NCI-H774 (cell line): ENCODE measurements at regions not wholly inside any gene's neighbourhood (a gene's known extent, or its start where the extent isn't known, plus 50 kb on each side); places are given as distances from the start of the nearest gene placed in this dataset.
"Not testable (repeated sequence)": the region's sequence is repeated elsewhere in the genome, so short reads cannot be mapped to it uniquely, and the experiment has no call there.

Experiments
- DNase-seq: peaks from one replicate; lab custom pipeline; 2025; lab: John Stamatoyannopoulos, UW

DNA sequence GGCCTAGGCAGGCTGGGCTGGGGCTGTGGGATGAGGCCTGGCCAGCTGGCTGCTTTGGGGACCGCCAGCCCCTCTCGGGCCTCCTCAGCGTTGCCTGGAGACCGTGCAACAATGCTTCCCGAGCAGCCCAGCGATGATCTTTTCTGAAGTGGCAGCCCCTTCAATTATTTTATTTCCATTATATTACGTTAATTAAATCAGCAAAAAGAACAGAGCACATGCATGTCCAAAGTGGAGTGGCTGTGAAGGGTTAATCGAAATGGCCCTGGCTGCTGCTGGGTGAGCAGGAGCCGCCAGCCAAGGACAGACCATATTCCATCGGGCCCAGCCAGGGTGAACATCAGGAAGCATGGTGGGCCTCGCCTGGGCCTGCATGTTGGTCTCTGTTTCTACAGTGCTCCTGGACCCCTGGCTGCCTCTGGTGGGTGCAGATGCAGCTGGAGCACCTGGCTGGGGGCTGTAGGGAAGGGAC is 245.5 kb downstream of the MYCN start:
- no peak for DNase-seq

GRCh38 chr2:16184945-16185660 is 244.8 kb downstream of the MYCN start:
- no peak for DNase-seq

DNA sequence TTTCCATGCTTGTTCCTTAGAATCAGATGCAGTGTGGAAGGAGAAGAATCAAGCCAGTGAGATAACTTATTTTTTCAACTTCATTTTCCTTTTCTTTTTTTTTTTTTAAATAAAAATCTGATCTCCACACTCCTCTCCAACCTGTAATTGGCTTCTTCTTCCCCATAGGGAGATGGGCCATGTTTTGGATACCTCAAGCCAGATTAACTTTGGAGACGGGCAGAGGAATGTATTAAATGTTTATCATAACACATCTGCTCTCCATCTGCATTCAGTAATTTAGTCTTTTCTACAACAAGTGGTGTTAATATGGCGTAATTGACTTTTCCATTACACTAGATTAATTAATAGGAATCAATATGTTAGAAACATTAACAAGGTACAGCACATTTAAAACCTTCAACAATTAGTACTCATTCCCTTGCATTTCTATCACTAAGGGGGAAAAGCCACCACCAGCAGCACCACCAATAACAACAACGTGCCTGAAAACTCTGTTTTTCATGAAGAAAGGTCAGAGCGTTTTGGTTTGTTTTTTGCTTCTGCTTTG is 244.1 kb downstream of the MYCN start:
- no peak for DNase-seq

GRCh38 chr2:16183345-16183744 is 243.0 kb downstream of the MYCN start:
- no peak for DNase-seq

DNA sequence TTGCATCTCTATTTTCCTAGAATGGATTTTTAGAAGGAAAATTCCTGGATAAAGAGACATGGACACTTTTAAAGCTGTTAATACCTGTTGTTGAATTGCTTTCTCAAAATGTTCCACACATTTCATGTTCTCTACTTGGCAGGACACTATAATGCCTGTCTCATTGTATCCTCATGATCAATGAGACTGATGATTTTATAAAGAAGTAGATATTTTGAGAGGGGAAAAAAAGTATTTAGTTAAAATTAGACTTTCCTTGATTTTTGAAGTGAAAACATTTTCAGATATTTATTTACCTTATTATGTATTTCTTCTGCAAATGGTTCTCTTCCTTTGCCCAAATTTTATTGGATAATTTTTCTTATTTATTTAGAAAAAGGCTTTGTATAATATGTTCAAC is 242.5 kb downstream of the MYCN start:
- no peak for DNase-seq

DNA sequence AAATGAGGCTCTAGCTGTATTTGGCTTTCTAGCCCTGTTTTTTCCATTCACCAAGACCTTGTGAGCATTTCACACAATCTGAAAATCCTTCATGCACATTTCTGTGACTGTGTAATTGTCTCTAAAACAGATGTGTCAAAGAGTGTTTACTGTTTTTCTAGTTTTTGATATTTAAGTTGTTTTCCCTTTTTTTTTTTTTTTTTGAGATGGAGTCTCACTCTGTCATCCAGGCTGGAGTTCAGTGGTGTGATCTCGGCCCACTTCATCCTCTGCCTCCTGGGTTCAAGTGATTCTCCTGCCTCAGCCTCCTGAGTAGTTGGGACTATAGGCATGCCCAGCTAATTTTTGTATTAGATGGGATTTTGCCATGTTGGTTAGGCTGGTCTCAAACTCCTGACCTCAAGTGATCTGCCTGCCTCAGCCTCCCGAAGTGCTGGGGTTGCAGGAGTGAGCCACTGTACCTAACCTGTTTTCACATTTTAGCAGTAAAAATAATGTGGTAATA is 242.0 kb downstream of the MYCN start:
- DNase-seq: not testable (repeated sequence)

- DNase-seq: no peak
Measured at GRCh38 chr2:16181741-16182090, 241.4 kb downstream of the MYCN start.

GRCh38 chr2:16181062-16181740 is 240.9 kb downstream of the MYCN start:
- no peak for DNase-seq

- DNase-seq: no peak
Measured at GRCh38 chr2:16180631-16181030, 240.3 kb downstream of the MYCN start.

- no peak for DNase-seq
Measured at GRCh38 chr2:16179701-16180416, 239.5 kb downstream of the MYCN start.

- no peak for DNase-seq
Measured at GRCh38 chr2:16178551-16179130, 238.3 kb downstream of the MYCN start.

- no peak for DNase-seq
Measured at GRCh38 chr2:16177671-16178180, 237.4 kb downstream of the MYCN start.

DNA sequence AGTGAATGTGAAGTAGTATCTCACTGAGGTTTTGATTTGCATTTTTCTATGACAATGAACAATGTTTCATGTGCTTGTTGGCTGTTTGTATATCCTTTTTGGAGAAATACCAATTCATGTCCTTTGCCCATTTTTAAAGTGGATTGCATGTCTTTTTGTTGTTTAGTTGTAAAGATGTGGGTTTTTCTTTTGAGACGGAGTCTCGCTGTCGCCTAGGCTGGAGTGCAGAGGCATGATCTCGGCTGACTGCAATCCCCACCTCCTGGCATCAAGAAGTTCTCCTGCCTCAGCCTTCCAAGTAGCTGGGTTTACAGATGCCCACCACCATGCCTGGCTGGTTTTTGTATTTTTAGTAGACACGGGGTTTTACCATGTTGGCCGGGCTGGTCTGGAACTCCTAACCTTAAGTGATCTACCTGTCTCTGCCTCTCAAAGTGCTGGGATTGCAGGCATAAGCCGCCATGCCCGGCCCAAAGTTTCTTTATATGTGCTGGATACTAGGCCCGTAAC is 236.7 kb downstream of the MYCN start:
- no peak for DNase-seq

DNA sequence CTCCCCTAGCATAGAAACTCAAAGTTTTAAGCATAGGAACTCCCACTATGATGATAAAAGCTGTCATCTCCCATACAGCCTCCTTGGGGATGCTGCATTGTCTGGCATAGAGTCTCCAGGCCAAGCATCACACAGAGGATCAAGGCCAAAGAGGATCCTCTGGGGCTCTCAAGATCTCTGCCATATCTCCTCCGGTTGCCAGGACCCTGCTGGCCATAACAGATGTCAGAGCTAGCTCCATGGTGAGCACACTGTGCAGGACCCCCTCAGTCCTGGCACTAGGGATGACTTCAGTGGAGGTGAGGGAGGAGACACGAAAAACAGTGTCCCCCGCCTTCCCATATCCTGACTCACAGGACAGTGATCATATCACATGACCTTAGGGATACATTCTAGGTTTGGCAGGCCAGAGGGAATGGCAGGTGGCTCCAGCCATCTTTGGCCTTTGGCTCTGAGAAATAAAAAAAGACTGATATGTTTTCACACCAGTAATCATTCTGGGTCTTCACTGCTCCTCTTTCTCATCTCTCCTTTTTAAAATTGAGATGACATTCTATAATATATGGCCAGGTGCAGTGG is 235.0 kb downstream of the MYCN start:
- DNase-seq: no peak

DNA sequence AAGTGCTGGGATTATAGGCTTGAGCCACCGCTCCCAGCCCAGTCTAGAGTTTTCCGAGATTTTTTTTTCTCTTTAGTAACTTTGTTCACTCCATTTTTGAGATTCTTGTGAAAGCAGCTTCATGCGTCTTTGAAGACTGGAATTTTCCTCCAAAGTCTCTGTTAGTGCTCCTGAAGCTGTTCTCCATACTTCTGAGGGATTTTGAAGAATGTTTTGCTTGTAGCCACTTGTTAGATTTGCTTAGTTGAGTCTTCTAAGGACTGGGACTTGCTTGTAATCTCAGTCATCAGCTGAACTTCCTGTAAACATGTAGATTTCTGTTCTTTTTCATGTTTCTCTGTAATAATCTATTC is 234.3 kb downstream of the MYCN start:
- DNase-seq: no peak

DNA sequence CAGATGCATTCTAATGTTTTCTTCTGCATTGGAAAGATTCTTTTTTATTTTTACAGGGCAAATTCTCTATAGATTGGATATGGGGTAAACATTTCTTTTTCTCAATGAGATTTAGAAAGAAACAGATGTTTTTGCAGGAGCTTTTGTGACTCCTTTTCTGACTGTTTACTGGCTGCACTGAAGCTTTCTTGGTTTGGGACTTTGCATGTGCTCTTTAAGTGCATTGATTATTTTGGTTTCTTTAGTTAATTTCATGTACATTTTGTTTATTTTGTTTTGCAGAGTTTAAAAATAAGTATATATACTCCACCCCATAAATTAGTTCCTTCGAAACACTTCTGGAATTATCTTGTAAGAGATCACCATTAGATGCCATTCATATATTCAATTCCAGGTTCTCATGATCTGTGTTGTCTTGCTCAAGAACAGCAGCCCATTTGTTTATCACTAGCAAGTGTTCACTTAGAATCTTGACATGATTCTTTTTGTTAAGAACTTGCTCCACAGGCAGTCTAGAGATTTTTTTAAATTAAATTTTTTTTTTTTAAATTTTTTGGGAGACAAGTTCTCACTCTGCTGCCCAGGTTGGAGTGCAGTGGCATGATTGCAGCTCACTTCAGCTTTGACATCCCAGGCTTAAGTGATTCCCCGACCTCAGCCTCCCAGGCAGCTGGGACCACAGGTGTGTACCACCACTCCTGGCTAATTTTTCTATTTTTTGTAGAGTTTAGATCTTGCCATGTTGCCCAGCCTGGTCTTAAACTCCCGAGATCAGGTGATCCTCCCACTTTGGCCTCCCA is 233.7 kb downstream of the MYCN start:
- no peak for DNase-seq

DNA sequence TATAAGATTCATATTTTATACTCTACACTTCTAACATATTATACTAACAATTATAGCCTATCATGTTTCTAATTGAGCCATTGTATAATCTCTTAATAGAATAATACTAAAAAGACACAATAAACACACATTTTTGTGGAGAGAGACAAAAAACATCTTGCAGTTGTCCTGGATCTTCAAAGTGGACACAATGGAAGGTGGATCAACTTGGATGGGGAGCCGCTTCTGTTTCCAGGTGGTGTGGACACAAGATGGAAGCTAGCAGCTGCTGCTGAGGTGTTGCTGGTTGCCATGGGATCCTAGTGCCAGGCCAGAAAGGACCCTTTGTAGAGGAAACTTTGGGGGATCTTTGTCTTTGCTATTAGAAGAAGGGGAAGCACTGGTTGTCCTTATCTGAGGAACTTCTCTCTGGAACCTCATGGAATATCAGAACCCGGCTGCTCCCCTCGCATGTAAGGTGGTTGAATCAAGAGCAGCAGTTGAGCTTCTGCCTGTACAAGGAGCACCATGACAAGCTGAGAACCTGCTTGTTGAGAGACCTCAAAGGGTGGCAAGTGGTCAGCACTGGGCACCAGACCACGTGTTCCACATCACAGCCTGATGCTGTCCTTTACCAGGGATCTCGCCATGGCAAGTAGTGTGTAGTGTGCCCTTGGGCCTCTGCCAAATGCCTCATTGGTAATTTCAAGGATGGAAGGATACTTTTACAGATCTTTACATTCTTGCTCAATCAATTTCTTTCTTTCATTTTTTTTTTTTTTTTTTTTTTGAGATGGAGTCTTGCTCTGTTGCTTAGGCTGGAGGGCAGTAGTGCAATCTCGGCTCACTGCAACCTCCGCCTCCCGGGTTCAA is 232.2 kb downstream of the MYCN start:
- no peak for DNase-seq

DNA sequence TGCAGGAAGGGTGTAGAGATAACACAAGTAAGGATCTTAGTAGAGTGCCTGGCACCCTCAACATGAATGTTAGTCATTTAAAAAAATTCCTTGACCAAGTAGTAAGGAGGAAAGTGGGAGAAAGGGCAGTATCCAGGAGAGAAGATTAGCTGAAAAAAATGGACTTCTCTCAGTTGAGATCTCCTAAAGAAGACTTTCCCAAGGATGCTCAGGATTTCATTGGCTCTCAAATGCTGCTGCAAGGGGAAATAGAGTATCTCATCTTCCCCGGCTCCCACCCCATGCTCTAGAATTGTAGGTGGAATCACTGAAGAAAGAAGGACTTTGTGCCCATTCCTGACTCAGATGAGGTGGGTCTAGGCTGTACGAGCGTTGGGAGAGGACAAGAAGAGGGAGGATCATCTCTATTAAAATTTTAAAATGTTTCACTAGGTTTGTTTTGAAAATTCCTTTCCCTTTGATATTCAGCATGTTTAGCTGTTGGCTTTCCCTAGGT is 231.1 kb downstream of the MYCN start:
- no peak for DNase-seq

DNA sequence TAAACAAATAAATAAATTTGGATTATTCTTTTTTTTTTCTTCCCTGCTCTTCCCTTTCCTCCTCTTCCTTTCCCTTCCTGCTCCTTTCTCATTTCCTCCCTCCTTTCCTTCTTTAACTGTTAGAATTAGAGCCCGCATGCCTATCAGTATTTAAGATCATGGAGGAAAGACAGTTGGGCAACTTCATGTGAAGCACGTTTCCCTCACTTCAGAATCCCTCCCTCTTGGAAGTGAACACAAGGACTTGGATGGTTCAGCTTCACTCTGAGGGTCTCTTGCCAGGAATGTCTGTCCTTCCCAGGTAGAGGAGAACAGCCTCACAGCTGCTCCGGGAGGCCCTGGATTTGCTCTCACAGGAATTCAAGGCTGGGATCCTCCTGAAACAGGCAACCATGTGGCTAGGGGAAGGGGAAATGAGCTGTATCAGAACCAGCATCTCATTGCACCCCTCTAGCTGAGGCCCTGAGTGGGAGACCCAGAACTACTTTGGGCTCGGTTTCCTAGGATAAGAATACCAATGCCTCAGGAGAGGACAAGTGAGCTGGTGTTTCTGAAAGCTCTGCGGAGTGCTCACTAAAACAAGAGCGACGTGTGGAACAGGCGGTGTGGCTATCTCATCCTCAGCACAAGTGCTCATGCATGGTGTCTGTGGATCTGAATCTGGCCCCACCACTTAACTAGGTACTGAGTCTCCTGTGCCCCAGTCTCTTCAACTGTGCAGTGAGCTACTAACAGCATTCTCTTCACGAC is 230.5 kb downstream of the MYCN start:
- DNase-seq: no peak
